ENCODE measurements at regions not wholly inside any gene's neighbourhood (a gene's known extent, or its start where the extent isn't known, plus 50 kb on each side); places are given as distances from the start of the nearest gene placed in this dataset.

DNA sequence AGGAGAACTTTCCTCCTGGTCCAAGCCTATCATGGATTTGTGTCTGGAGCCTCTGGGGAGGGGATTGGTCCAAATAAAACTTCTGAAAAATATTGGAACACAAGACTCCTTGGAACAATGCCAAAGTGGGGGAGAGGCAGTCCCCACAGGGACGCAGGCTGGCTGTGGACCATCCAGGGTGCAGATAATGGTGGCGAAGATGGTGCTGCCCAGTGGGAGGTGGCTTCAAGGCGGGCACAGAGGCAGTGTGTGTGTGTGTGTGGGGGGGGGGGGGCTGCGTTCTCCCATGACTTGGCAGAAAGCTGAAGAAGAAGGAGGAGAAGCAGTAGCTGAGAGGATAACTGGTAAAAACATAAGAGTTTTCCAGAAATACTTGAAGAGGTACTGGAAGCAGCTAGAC, 186.4 kb downstream of the MELK start:
- TF ChIP-seq POLR2A (IDR thresholded peaks at IDR 0.05) = no peak
- TF ChIP-seq, protein P1, sequence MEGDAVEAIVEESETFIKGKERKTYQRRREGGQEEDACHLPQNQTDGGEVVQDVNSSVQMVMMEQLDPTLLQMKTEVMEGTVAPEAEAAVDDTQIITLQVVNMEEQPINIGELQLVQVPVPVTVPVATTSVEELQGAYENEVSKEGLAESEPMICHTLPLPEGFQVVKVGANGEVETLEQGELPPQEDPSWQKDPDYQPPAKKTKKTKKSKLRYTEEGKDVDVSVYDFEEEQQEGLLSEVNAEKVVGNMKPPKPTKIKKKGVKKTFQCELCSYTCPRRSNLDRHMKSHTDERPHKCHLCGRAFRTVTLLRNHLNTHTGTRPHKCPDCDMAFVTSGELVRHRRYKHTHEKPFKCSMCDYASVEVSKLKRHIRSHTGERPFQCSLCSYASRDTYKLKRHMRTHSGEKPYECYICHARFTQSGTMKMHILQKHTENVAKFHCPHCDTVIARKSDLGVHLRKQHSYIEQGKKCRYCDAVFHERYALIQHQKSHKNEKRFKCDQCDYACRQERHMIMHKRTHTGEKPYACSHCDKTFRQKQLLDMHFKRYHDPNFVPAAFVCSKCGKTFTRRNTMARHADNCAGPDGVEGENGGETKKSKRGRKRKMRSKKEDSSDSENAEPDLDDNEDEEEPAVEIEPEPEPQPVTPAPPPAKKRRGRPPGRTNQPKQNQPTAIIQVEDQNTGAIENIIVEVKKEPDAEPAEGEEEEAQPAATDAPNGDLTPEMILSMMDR (IDR thresholded peaks at IDR 0.05) = no peak

Measured in suprapubic skin (tissue), 3 donors.